NCI-H2107 (cell line): ENCODE measurements at regions not wholly inside any gene's neighbourhood (a gene's known extent, or its start where the extent isn't known, plus 50 kb on each side); places are given as distances from the start of the nearest gene placed in this dataset.

Experiments
- DNase-seq: peaks from one replicate; lab custom pipeline; 2025; lab: John Stamatoyannopoulos, UW

- no peak for DNase-seq
Observed at GRCh38 chr10:78274491-78274890, 240.8 kb downstream of the RPS24 start.

DNA sequence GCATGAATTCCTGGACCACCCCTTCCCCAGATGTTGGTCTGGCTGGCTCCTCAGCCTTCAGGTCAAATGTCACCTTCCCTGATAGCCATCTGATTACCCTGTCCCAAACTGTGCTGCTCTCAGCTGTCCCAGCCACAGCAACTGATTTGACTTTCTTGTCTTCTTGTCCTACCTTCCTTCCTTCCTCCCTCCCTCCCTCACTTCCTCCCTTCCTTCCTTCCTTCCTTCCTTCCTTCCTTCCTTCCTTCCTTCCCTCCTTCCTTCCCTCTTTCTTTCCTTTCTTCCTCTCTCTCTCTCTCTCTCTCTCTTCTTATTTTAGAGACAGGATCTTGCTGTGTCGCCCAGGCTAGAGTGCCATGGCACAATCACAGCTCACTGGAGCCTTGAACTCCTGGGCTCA, 242.5 kb downstream of the RPS24 start:
- DNase-seq = no peak

DNA sequence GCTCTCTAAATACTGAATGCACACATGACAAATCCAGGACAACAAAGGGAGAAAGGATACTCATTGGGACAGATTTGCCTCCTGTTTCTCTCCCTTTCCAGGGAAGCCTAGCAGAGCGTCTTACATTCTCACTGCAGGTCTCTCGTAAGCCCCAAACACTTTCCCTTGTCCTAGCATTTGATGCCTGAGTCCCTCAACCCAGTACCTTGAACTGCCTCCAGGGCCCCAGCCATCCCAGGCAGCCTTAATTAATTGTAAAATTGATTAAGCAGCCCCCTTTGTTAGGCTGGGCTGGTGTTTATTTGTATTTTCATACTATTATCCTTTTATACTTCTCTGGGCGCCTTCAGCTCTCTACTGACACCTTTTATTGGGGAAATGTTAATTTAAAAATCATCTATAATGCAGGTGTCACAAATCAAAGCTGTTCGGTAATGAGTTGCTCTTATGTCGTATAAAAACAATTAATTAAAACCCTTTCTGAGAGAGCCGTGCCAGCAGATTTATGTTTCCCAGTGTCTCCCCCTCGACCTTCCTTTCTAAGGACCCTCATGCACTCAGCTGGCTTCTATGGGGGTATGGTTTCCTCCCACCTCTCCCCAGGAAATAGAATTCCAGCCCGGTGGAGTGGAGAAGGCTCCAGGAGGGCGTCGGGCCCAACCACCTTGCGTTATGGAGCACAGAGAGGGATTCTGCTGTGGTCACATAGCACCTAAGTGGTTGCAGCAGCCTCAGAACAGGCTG, 243.8 kb downstream of the RPS24 start:
- DNase-seq = no peak

DNA sequence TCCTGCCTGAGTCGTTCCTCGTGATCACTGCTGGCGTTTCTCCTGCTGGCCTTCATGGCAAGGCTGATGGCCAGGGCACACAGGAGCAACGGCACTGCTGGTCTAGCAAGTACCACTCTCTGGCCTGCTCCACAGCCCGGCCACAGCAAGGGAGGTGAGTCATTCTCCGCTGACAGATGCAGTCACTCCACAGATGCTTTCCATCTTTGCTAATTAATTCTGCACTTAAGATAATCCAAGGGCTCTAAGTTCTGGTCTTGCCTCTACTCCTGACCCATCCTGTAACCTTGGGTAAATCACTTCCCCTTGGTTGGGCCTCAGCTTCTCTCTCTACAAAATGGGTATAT, 244.4 kb downstream of the RPS24 start:
- DNase-seq = no peak

DNA sequence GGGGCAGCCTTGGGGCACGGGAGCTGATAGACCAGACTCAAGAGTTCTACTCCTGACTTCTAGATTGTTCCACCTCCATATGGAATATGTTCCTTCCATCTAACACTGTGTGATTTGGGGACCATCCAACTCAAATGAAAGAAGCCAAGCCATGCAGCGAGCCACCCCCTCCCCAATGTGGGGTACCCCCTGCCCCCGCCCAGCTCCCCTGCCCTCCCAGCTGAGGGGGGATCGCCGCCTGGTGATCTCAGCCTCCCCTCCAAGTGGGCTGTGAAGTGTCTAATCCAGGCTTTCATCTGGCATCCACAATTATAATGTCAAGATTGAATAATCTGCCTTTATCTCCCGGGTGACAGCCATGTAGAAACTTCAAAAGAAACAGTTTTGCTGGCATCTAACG, 246.1 kb downstream of the RPS24 start:
- DNase-seq = no peak

DNA sequence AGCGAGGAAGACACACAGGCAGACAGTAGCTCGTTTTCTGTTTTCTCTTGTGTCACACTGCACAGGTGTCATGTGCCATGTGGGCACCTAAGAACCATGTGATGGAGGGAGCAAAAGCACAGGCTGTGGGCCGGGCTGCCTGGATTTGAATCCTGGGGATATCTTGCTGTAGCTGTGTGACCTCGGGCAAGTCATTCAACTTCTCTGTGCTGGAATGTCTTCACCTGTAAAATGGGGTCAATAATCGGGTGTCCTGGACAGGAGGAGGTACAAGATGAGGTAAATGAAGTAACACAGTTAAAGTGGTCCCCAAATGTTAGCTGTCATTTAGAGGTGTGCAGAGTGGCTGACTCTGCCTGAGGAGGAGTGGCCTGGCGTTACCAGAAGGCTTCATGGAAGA, 246.9 kb downstream of the RPS24 start:
- DNase-seq = no peak

DNA sequence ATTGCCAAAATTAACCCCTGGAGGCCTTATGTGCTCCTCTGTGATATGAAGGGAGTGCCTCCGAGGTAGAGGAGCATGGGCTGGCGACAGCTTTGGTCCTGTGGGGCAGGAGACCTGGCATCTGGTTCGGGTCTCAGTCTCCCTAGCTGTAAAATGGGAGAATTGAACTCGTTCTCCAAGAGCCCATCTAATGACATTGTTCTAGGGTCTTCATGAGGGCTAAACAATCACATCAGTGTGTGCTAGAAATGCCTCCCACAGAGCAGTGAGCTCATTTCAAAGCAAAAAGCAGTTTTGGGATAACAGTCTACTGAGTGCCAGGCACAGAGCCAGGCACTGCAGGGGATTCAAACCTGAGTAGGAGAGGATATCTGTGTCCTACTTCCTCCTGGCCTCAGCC, 248.0 kb downstream of the RPS24 start:
- no peak for DNase-seq

DNA sequence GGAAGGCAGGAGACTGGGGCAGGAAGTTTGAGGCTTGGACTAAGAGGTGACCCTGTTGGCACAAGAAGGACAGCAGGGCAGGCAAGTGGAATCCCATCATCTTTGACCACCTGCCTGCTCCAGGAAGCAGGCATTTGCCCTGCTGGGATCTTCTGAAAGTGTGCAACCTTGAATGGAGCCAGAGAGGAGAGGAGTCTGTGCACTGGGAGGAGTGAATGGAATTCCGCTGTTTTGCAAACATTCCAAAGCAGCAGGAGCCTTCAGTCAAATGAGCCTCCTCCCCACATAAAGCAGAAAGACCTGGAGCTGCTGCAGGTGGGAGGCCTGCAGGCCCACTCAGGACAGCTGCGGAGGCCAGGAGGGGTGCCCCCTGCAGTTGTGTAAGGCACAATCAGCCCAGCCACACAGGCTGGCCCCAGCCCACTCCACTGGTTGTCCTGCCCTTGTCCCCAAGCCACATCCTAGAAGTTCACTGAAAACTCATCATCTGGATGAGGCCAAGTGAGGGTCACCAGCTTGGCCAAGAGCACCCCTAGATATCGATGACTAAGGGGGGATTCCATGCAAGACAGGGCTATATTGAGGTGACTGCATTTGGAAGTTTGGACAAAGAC, 249.5 kb downstream of the RPS24 start:
- DNase-seq = no peak

DNA sequence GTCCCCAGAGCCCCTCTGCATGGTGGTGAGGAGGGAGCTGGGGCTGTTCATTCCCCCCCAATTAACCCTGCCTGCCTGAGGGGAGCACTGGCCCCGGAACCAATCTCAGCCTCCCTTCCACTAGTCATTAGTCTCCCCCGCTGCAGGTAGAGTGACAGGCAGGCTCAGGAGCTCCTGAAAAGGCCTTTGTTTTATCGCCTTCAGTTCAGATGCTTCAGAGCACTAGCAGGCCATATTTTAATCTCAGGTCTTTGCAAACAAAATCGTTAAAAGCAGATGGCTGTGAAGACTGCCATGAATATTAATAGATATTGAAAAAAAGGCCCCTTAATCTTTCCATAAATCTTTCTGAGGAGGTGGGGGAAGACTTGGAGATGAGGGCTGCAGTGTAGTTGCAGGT, 250.7 kb downstream of the RPS24 start:
- DNase-seq = no peak

DNA sequence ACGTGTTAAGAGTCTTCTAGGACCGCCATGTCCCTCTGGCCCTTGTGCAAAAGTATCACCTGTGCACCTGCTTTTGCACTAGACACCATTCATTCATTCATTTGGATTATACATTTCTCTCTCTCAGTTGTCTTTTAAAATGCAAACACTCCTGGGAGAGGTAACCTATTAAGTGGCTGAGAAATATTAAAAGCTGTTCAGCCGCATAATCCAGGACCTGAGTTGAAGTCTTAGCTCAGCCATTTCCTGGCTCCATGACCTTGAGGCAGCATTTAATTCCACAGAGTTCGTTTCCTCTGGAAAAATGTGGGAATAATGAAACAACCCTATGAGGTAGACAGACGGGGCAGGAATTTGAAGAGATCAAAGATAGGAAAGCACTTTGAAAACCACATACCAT, 251.6 kb downstream of the RPS24 start:
- DNase-seq = no peak

- no peak for DNase-seq
Observed at GRCh38 chr10:78286186-78286585, 252.5 kb downstream of the RPS24 start.

GRCh38 chr10:78286668-78287067, 253.0 kb downstream of the RPS24 start:
- no peak for DNase-seq

DNA sequence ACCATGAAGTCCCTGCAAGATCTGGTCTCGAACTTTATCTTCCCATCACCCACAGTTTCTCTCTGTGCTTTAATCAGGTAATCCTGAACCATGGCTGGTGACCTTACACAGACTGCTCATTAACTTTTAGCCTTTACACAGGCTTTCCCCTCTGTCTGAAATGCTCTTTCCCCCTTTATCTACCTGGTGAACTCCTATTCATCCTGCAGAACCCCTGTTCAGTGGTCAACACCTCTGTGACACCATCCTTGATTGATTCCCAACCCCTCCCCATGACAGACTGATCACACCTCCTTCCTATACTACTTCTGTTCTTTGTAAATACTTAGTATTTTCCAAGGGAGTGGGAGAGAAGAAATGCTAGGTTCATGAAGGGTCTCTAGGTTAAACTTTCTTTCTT, 254.0 kb downstream of the RPS24 start:
- no peak for DNase-seq

DNA sequence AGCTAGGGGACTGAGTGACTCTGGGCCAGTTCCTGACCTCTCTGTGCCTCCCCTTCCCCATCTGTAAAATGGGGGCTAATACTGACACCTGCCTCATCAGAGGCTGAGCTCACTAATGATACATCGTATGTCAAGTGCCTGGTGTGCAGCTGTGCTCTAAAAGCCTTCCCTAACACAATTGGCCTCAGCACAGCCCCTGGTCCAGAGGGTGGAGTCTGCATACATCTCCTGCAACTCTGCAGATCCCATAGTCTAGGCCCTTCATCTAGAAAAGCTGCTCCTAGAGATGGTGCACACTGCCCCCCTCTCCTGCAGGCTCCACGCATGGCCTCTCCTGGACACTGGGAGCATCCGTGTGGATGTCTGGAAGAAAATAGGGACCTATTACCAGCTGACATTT, 255.0 kb downstream of the RPS24 start:
- no peak for DNase-seq

DNA sequence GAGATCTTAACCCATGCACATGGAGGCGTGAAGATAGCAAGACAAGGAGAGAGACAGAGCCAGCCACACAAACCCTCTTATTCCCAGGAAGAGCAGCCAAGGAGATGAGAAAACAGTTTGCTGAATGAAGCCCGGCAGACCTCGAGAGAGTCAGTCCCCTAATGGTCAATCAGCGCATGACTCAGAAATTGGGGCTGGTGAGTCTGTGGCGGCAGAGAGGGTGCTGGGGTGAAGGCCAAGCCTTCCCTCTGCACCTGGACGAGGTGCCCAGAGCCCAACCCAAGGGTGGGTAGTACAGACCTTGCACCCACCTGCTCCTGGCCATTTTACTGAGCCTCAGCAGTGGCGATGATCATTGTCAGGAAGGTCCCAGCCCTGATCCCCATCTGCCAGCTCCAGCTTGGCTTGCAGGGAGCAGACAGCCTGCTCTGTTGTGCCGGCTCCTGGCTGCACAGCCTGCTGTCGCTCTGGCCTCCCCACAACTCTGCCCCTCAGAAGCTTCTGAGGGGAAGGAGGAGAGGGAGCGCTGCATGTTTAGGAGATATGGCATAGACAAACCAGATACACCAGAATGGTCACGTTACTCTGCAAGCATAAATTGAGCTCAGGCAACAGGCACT, 256.6 kb downstream of the RPS24 start:
- DNase-seq = no peak

DNA sequence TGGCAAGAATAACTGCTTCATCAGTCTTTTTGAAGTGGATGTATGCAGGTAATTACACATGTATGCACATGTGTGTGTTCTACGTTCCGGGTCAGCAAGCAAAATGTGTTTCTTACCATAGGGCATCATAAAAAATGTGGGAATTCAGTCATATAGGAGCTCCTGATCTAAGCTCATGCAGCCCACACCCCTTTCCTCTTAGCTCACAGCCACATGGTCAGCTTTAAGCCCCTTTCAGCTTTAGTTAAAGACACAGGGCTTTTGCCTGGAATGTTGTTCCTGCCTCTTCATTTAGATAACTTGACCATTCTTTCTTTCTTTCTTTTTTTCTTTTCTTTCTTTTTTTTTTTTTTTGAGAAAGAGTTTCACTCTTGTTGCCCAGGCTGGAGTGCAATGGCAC, 258.1 kb downstream of the RPS24 start:
- DNase-seq = no peak

GRCh38 chr10:78292250-78292981, 258.8 kb downstream of the RPS24 start:
- DNase-seq = no peak

GRCh38 chr10:78292982-78293865, 259.6 kb downstream of the RPS24 start:
- no peak for DNase-seq

- DNase-seq = no peak
Observed at GRCh38 chr10:78295242-78295641, 261.6 kb downstream of the RPS24 start.

- no peak for DNase-seq
Observed at GRCh38 chr10:78296785-78297184, 263.1 kb downstream of the RPS24 start.

- DNase-seq = no peak
Observed at GRCh38 chr10:78297997-78298396, 264.3 kb downstream of the RPS24 start.

DNA sequence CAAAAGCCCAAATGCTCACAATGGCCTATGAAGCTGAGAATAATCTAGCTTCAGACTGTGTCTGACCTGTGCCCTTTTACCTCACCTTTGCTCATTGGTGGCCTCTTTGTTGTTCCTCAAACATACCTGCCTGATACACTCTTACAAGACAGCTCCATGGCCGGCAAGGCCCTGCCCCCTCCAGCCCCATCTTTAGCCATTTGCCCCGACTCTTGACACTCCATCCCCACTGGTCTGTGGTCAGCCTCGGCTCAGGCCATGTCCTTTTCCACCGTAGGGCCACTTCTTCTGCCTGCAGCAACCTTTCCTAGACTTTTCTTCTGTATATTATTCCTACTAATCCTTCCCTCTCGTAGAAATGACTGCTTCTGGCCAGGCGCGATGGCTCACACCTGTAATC, 265.2 kb downstream of the RPS24 start:
- DNase-seq = no peak
